HL-60 (cell line): ENCODE measurements at regions not wholly inside any gene's neighbourhood (a gene's known extent, or its start where the extent isn't known, plus 50 kb on each side); places are given as distances from the start of the nearest gene placed in this dataset.

ENCODE experiments used
- DNase-seq, 2 experiments: peaks; one replicate each; pipeline ENCODE4 v3.0.0-alpha.2; 2010 to 2020; ENCODE audit warnings: low read depth in 1 of 2, low spot score in 1 of 2
- H3K27ac ChIP-seq: fragments of 250-450 bp; sonication (Bioruptor Pico); replicated peaks from 2 replicates; pipeline ENCODE4 v1.5.1; 2020; ENCODE audit warnings: mild to moderate bottlenecking, moderate library complexity
- H3K27me3 ChIP-seq: fragments of 250-450 bp; sonication (Bioruptor Pico); 2 replicates; pipeline ENCODE4 v1.5.1; 2021; ENCODE audit warnings: mild to moderate bottlenecking, moderate library complexity; ENCODE audit not compliant: insufficient read depth, poor library complexity, severe bottlenecking
- H3K4me3 ChIP-seq: replicated peaks from 2 replicates; pipeline ENCODE4 v1.5.1; 2011; ENCODE audit warnings: mild to moderate bottlenecking, control low read depth, low read length; ENCODE audit not compliant: insufficient read depth
- GABPA ChIP-seq: IDR thresholded peaks from 2 replicates; pipeline ENCODE4 v1.6.1; 2012; ENCODE audit warnings: low read depth
- POLR2AphosphoS5 ChIP-seq: IDR thresholded peaks from 2 replicates; pipeline ENCODE4 v1.6.1; 2012; ENCODE audit warnings: low read depth
- SPI1 ChIP-seq: IDR thresholded peaks from 2 replicates; pipeline ENCODE4 v1.6.1; 2012; ENCODE audit warnings: low read depth, mild to moderate bottlenecking, borderline replicate concordance
- TF ChIP-seq, protein P1 (sequence below): IDR thresholded peaks from 2 replicates; pipeline ENCODE4 v1.6.1; 2012; ENCODE audit warnings: low read depth; ENCODE audit not compliant: insufficient replicate concordance
- TF ChIP-seq, protein P2 (sequence below): IDR thresholded peaks from one replicate; pipeline ENCODE4 v1.5.1; 2011; ENCODE audit warnings: low read length, control low read depth, inconsistent platforms; ENCODE audit not compliant: insufficient read depth

DNA sequence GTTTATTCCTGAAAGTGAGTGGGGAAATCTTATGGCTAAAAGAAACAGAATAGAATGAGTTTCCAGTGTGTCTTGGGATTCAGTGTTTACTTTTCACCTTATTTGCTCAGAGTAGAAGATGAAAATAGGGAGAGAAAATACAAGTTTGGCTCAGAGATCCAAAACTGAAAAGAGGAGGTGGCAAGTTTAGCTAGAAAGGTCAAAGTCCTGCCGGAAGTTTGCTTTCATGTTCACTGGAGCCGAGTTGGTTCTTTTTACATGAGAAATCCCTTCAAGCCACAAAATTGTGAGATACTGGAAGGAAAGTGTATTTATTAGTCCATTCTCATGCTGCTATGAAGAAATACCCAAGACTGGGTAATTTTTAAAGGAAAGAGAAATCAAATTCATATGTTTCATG lies 604.6 kb downstream of the MRPL39 start:
- Histone ChIP-seq H3K27ac (no peak overlapping the region), H3K27me3 (no peaks in the 10 kb centered on the region), H3K4me3 (no peak overlapping the region)
- no peak for DNase-seq
- TF ChIP-seq GABPA: no peak

DNA sequence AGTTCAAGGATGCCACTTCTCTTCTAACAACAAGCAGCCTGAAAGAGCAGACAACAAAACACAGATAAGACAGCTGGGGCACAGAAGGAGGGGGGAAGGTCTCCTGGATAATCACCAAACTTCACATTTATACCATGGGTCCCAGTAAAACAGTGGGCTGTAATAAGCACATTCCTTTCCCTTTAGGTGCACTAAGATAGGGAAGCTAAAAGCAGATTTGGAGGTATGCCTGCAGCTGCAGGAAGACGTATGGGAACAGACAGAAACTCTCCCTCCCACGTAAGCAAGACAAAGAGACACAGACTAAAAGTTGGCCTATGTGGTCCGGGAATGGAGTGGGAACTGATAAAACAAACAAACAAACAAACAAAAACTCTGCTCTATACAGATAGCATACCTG lies 612.1 kb downstream of the MRPL39 start:
- DNase-seq: no peak
- Histone ChIP-seq H3K4me3 (no peak overlapping the region), H3K27ac (no peak overlapping the region), H3K27me3 (no peaks in the 10 kb centered on the region)
- TF ChIP-seq, protein P1, sequence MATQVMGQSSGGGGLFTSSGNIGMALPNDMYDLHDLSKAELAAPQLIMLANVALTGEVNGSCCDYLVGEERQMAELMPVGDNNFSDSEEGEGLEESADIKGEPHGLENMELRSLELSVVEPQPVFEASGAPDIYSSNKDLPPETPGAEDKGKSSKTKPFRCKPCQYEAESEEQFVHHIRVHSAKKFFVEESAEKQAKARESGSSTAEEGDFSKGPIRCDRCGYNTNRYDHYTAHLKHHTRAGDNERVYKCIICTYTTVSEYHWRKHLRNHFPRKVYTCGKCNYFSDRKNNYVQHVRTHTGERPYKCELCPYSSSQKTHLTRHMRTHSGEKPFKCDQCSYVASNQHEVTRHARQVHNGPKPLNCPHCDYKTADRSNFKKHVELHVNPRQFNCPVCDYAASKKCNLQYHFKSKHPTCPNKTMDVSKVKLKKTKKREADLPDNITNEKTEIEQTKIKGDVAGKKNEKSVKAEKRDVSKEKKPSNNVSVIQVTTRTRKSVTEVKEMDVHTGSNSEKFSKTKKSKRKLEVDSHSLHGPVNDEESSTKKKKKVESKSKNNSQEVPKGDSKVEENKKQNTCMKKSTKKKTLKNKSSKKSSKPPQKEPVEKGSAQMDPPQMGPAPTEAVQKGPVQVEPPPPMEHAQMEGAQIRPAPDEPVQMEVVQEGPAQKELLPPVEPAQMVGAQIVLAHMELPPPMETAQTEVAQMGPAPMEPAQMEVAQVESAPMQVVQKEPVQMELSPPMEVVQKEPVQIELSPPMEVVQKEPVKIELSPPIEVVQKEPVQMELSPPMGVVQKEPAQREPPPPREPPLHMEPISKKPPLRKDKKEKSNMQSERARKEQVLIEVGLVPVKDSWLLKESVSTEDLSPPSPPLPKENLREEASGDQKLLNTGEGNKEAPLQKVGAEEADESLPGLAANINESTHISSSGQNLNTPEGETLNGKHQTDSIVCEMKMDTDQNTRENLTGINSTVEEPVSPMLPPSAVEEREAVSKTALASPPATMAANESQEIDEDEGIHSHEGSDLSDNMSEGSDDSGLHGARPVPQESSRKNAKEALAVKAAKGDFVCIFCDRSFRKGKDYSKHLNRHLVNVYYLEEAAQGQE: no peak
- TF ChIP-seq SPI1 (no peak), GABPA (no peak), POLR2AphosphoS5 (no peak)
- TF ChIP-seq, protein P2, sequence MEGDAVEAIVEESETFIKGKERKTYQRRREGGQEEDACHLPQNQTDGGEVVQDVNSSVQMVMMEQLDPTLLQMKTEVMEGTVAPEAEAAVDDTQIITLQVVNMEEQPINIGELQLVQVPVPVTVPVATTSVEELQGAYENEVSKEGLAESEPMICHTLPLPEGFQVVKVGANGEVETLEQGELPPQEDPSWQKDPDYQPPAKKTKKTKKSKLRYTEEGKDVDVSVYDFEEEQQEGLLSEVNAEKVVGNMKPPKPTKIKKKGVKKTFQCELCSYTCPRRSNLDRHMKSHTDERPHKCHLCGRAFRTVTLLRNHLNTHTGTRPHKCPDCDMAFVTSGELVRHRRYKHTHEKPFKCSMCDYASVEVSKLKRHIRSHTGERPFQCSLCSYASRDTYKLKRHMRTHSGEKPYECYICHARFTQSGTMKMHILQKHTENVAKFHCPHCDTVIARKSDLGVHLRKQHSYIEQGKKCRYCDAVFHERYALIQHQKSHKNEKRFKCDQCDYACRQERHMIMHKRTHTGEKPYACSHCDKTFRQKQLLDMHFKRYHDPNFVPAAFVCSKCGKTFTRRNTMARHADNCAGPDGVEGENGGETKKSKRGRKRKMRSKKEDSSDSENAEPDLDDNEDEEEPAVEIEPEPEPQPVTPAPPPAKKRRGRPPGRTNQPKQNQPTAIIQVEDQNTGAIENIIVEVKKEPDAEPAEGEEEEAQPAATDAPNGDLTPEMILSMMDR: no peak

DNA sequence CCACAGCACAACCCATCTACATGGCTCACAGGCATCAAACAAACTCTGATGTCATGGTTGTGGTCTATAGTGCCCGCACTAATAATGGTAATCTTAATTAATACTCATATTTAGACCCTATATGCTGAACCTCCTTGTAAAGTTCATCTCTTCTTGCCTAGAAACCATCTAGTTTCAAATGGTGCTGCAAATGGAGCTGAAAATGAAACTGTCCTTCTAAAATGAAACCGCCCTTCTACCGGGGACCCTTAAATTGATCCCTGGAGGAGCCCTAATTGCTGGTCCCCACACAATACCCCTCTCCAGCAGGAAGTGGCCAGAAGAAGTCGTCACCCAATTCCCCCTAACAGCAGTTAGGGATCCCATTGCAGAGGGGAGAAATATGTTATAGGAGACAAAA lies 612.6 kb downstream of the MRPL39 start:
- H3K4me3 ChIP-seq: no peak overlapping the region
- no peak for DNase-seq
- H3K27me3 ChIP-seq: no peaks in the 10 kb centered on the region
- no peak for TF ChIP-seq GABPA
- no peak for TF ChIP-seq POLR2AphosphoS5
- TF ChIP-seq, protein P2: no peak
- TF ChIP-seq, protein P1: no peak
- TF ChIP-seq SPI1: no peak
- H3K27ac ChIP-seq: no peak overlapping the region

DNA sequence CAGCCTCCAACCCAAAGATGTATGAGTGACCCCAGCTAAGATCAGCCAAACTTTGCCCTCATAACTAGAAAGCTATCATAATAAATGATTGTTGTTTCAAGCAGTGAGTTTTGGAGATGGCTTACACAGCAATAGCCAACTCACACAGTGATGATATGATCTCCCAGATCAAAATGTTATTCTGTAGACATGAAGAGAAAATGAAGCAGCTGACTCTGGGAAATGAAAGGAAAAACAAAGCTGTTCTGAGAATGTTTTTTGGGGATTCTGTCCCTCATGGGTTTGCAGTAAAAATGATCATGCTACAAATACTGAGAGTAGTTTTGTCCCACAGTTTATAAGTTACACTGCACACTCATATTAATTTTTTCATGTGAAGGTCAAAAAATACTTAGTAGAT lies 617.8 kb downstream of the MRPL39 start:
- Histone ChIP-seq H3K4me3 (no peak overlapping the region), H3K27me3 (no peaks in the 10 kb centered on the region), H3K27ac (no peak overlapping the region)
- no peak for DNase-seq
- TF ChIP-seq SPI1: no peak
- TF ChIP-seq, protein P2: no peak
- no peak for TF ChIP-seq GABPA
- TF ChIP-seq, protein P1: no peak
- no peak for TF ChIP-seq POLR2AphosphoS5
